HEK293 (cell line): ENCODE measurements at regions not wholly inside any gene's neighbourhood (a gene's known extent, or its start where the extent isn't known, plus 50 kb on each side); places are given as distances from the start of the nearest gene placed in this dataset.

Experiments used
- CTCF ChIA-PET: fragments of 350-600 bp; formaldehyde crosslinking; extraction: SDS; loops from one replicate; lab custom pipeline; 2021; ENCODE audit warnings: antibody characterized with exemption; lab: Yijun Ruan, JAX
- POLR2A ChIA-PET: fragments of 300-600 bp; formaldehyde crosslinking; extraction: SDS; loops from one replicate; lab custom pipeline; 2020; ENCODE audit warnings: antibody characterized with exemption, inconsistent platforms; lab: Yijun Ruan, JAX
- H3K27ac ChIP-seq: fragments of 200-500 bp; sonication (Bioruptor generic); 2 replicates; pipeline ENCODE4 v1.5.1; 2014; ENCODE audit warnings: low read depth, low read length, control low read depth, inconsistent platforms; ENCODE audit errors: extremely low read depth
- H3K36me3 ChIP-seq, 2 experiments: fragments of 200-500 bp in 1 of 2; sonication (Bioruptor generic) in 1 of 2; 1 replicate in 1 of 2; 2 replicates in 1 of 2; pipeline ENCODE4 v1.5.1; 2014 to 2017; ENCODE audit warnings: inconsistent platforms in 2 of 2, low read length in 2 of 2; ENCODE audit not compliant: control insufficient read depth in 2 of 2, insufficient read depth in 1 of 2
- H3K4me1 ChIP-seq: fragments of 200-500 bp; sonication (Bioruptor generic); 2 replicates; pipeline ENCODE4 v1.5.1; 2014; ENCODE audit warnings: mild to moderate bottlenecking, low read length, inconsistent platforms; ENCODE audit not compliant: control insufficient read depth, insufficient read depth
- H3K4me3 ChIP-seq: 2 replicates; pipeline ENCODE4 v1.5.1; 2011; ENCODE audit warnings: low read depth, mild to moderate bottlenecking, control low read depth, low read length, moderate library complexity
- H3K9me3 ChIP-seq: fragments of 200-500 bp; sonication (Bioruptor generic); 2 replicates; pipeline ENCODE4 v1.5.1; 2014; ENCODE audit warnings: low read depth, low read length, inconsistent platforms; ENCODE audit not compliant: control insufficient read depth, insufficient read depth
- BCL11B ChIP-seq: fragments of 450-650 bp; formaldehyde crosslinking; IDR thresholded peaks from 2 replicates; pipeline ENCODE4 v1.5.1; 2016; ENCODE audit warnings: low read depth, missing biosample characterization, missing genetic modification characterization
- HOXA7 ChIP-seq: sonication (generic); formaldehyde crosslinking; IDR thresholded peaks from 2 replicates; pipeline ENCODE4 v1.8.1; 2022; ENCODE audit warnings: missing genetic modification reagents, borderline replicate concordance
- KLF9 ChIP-seq: fragments of 450-650 bp; formaldehyde crosslinking; IDR thresholded peaks from 2 replicates; pipeline ENCODE4 v1.5.1; 2016; ENCODE audit warnings: missing biosample characterization, missing genetic modification characterization, low read depth
- MYNN ChIP-seq: fragments of 450-650 bp; formaldehyde crosslinking; IDR thresholded peaks from 2 replicates; pipeline ENCODE4 v1.5.1; 2016; ENCODE audit warnings: missing biosample characterization, missing genetic modification characterization, borderline replicate concordance
- SP7 ChIP-seq: fragments of 450-650 bp; formaldehyde crosslinking; IDR thresholded peaks from 2 replicates; pipeline ENCODE4 v1.5.1; 2016; ENCODE audit warnings: missing biosample characterization, missing genetic modification characterization
- TRIM28 ChIP-seq: IDR thresholded peaks from 2 replicates; pipeline ENCODE4 v1.6.1; 2011; ENCODE audit warnings: low read length, control low read depth, borderline replicate concordance
- ZBTB17 ChIP-seq: fragments of 450-650 bp; formaldehyde crosslinking; IDR thresholded peaks from 2 replicates; pipeline ENCODE4 v1.5.1; 2016; ENCODE audit warnings: missing biosample characterization, missing genetic modification characterization
- ZBTB21 ChIP-seq: fragments of 450-650 bp; formaldehyde crosslinking; IDR thresholded peaks from 2 replicates; pipeline ENCODE4 v1.5.1; 2017; ENCODE audit warnings: missing biosample characterization, missing genetic modification characterization
- ZNF114 ChIP-seq: fragments of 450-650 bp; formaldehyde crosslinking; IDR thresholded peaks from 2 replicates; pipeline ENCODE4 v1.5.0; 2017; ENCODE audit warnings: missing biosample characterization, missing genetic modification characterization
- ZNF121 ChIP-seq: fragments of 450-650 bp; formaldehyde crosslinking; IDR thresholded peaks from 2 replicates; pipeline ENCODE4 v1.5.1; 2016; ENCODE audit warnings: missing biosample characterization, missing genetic modification characterization
- ZNF155 ChIP-seq: fragments of 450-650 bp; formaldehyde crosslinking; IDR thresholded peaks from 2 replicates; pipeline ENCODE4 v1.5.1; 2016; ENCODE audit warnings: missing biosample characterization, missing genetic modification characterization
- ZNF174 ChIP-seq: fragments of 450-650 bp; formaldehyde crosslinking; IDR thresholded peaks from 2 replicates; pipeline ENCODE4 v1.5.0; 2017; ENCODE audit warnings: missing biosample characterization, mild to moderate bottlenecking, missing genetic modification characterization
- ZNF184 ChIP-seq: fragments of 450-650 bp; IDR thresholded peaks from 2 replicates; pipeline ENCODE4 v1.5.1; 2018; ENCODE audit warnings: missing biosample characterization, mild to moderate bottlenecking, missing genetic modification characterization
- ZNF221 ChIP-seq: fragments of 450-650 bp; formaldehyde crosslinking; IDR thresholded peaks from 2 replicates; pipeline ENCODE4 v1.5.1; 2017; ENCODE audit warnings: missing biosample characterization, missing genetic modification characterization, borderline replicate concordance
- ZNF341 ChIP-seq: fragments of 450-650 bp; formaldehyde crosslinking; IDR thresholded peaks from 2 replicates; pipeline ENCODE4; 2016; ENCODE audit warnings: low read depth, missing biosample characterization, missing genetic modification characterization
- ZNF501 ChIP-seq: fragments of 450-650 bp; formaldehyde crosslinking; IDR thresholded peaks from 2 replicates; pipeline ENCODE4 v1.5.1; 2016; ENCODE audit warnings: missing biosample characterization, missing genetic modification characterization
- ZNF510 ChIP-seq: fragments of 450-650 bp; formaldehyde crosslinking; IDR thresholded peaks from 2 replicates; pipeline ENCODE4 v1.5.1; 2018; ENCODE audit warnings: mild to moderate bottlenecking, missing genetic modification characterization, missing biosample characterization; ENCODE audit not compliant: insufficient replicate concordance
- ZNF529 ChIP-seq: fragments of 450-650 bp; formaldehyde crosslinking; IDR thresholded peaks from 2 replicates; pipeline ENCODE4 v1.5.1; 2017; ENCODE audit warnings: missing genetic modification characterization, missing biosample characterization; ENCODE audit not compliant: insufficient replicate concordance
- ZNF629 ChIP-seq: fragments of 450-650 bp; formaldehyde crosslinking; IDR thresholded peaks from 2 replicates; pipeline ENCODE4 v1.5.1; 2017; ENCODE audit warnings: missing biosample characterization, missing genetic modification characterization
- ZNF658 ChIP-seq: fragments of 450-650 bp; formaldehyde crosslinking; IDR thresholded peaks from 2 replicates; pipeline ENCODE4; 2016; ENCODE audit warnings: missing biosample characterization, missing genetic modification characterization
- ZNF677 ChIP-seq: fragments of 450-650 bp; IDR thresholded peaks from 2 replicates; pipeline ENCODE4 v1.5.0; 2018; ENCODE audit warnings: missing biosample characterization, mild to moderate bottlenecking, missing genetic modification characterization, moderate library complexity
- TF ChIP-seq, protein P1 (sequence below): fragments of 450-650 bp; formaldehyde crosslinking; IDR thresholded peaks from 2 replicates; pipeline ENCODE4 v1.5.1; 2016; ENCODE audit warnings: missing biosample characterization, missing genetic modification characterization
- TF ChIP-seq, protein P2 (sequence below): fragments of 450-650 bp; formaldehyde crosslinking; IDR thresholded peaks from 2 replicates; pipeline ENCODE4 v1.5.1; 2016; ENCODE audit warnings: missing biosample characterization, missing genetic modification characterization
- TF ChIP-seq, protein P3 (sequence below): IDR thresholded peaks from 2 replicates; pipeline ENCODE4 v1.6.1; 2011; ENCODE audit warnings: mild to moderate bottlenecking, low read depth, low read length, borderline replicate concordance
- TF ChIP-seq, protein P4 (sequence below): fragments of 450-650 bp; formaldehyde crosslinking; IDR thresholded peaks from 2 replicates; pipeline ENCODE4 v1.5.1; 2016; ENCODE audit warnings: missing biosample characterization, missing genetic modification characterization
- TF ChIP-seq, protein P5 (sequence below): fragments of 450-650 bp; formaldehyde crosslinking; IDR thresholded peaks from 2 replicates; pipeline ENCODE4 v1.5.1; 2016; ENCODE audit warnings: missing biosample characterization, missing genetic modification characterization

DNA sequence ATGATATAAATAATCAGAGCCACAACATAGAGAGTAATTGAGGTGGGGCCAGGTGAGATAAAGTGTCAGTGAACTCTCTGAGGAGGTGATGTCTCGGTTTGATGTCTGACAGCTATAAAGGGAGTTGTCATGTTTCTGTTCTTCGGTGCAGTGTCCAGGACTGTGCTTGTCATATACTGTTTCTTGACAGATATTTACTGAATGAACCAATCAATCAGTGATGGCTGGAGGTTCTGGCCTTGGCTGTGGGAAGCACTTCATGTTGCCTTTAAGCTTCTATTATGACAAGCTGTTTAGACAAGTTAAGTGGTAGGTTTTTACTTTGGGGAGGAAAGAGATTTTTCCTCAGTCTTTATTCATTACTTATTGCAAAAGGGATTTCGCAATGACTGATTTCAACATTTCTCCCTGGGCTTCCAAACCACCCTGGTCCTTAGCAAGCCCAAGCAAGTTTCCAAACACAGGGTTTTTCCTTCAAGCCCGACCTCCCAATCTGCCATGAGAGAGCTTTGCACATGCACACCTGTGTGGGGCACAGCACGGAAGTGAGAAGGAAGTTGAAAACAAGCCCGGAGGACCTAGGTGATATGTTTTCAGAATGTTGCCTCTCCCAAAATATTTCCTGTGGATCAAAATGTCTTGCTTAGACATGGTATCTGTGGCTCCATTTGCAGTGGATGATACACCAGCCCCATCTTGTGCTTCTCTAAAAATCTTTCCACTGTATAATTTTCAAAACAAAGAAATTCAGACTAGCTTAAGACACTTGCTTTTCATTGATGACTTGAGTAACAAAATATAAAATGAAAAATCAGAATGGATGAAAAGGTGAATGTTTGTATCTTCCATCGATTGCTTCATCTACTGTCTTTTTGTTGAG, 567.3 kb upstream of the BTBD3 start (continued):
- TF ChIP-seq, protein P1, sequence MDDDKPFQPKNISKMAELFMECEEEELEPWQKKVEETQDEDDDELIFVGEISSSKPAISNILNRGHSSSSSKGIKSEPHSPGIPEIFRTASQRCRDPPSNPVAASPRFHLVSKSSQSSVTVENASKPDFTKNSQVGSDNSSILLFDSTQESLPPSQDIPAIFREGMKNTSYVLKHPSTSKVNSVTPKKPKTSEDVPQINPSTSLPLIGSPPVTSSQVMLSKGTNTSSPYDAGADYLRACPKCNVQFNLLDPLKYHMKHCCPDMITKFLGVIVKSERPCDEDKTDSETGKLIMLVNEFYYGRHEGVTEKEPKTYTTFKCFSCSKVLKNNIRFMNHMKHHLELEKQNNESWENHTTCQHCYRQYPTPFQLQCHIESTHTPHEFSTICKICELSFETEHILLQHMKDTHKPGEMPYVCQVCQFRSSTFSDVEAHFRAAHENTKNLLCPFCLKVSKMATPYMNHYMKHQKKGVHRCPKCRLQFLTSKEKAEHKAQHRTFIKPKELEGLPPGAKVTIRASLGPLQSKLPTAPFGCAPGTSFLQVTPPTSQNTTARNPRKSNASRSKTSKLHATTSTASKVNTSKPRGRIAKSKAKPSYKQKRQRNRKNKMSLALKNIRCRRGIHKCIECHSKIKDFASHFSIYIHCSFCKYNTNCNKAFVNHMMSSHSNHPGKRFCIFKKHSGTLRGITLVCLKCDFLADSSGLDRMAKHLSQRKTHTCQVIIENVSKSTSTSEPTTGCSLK, result no peak
- TF ChIP-seq, protein P2, sequence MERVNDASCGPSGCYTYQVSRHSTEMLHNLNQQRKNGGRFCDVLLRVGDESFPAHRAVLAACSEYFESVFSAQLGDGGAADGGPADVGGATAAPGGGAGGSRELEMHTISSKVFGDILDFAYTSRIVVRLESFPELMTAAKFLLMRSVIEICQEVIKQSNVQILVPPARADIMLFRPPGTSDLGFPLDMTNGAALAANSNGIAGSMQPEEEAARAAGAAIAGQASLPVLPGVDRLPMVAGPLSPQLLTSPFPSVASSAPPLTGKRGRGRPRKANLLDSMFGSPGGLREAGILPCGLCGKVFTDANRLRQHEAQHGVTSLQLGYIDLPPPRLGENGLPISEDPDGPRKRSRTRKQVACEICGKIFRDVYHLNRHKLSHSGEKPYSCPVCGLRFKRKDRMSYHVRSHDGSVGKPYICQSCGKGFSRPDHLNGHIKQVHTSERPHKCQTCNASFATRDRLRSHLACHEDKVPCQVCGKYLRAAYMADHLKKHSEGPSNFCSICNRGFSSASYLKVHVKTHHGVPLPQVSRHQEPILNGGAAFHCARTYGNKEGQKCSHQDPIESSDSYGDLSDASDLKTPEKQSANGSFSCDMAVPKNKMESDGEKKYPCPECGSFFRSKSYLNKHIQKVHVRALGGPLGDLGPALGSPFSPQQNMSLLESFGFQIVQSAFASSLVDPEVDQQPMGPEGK, result no peak

DNA sequence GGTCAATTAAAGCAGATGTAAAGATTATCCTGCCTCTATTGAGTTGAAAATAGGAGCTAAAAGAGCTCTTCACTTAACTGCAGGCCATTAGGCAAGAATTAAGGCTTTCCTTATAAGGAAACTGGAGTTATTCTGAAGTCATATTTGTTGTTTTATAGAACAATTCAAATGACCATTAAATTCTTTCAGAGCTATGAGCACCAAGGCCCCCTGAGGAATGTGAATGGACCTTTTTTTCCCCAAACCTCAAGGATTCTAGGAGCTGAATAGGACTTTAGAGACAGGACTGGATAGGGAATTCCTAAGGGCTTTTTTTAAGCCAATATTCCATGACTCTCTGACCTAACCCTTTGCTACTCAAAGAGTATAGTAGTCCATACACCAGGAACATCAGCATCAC, 565.7 kb upstream of the BTBD3 start:
- CTCF ChIA-PET, result interaction anchor here (0.8 kb wide), 1 partner anchor 17 kb away, joined by 3 read pairs; no protein-coding TSS in a partner anchor
- POLR2A ChIA-PET, result no interaction called here
- H3K36me3 ChIP-seq, result no peaks in the 10 kb centered on the region

DNA sequence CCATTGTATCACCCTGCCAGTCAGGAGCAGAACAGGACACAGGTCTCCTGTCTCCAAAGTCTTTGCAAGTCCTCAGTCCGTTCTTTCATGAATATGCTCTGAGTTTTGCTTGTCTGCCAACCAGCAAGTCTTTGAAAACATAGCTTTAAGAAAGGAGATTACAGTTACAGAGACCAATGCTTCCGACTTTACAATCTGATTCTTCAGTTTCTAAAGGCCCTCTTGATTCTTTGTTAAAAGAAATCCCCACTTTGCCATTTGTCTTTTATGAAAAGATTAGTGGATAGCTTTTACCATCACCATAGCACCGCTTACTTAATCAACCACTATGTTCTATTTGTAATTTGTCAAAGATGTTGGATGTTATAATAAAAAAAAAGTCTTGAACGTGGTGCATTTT, 562.8 kb upstream of the BTBD3 start:
- POLR2A ChIA-PET, result no interaction called here
- CTCF ChIA-PET, result interaction anchor here (0.6 kb wide), 1 partner anchor 53 kb away, joined by 4 read pairs; no protein-coding TSS in a partner anchor

More for the DNA sequence above, 565.7 kb upstream of the BTBD3 start:
- H3K9me3 ChIP-seq, result no peaks in the 10 kb centered on the region
- H3K27ac ChIP-seq, result no peak overlapping the region
- peaks cover 6% of the 10 kb centered on the region for H3K4me1 ChIP-seq
- no peak for TF ChIP-seq KLF9 (tag by site-specific recombination)
- TF ChIP-seq, protein P3, sequence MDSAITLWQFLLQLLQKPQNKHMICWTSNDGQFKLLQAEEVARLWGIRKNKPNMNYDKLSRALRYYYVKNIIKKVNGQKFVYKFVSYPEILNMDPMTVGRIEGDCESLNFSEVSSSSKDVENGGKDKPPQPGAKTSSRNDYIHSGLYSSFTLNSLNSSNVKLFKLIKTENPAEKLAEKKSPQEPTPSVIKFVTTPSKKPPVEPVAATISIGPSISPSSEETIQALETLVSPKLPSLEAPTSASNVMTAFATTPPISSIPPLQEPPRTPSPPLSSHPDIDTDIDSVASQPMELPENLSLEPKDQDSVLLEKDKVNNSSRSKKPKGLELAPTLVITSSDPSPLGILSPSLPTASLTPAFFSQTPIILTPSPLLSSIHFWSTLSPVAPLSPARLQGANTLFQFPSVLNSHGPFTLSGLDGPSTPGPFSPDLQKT, result no peak
- no peak for TF ChIP-seq ZNF184 (tag by site-specific recombination)
- no peak for TF ChIP-seq BCL11B (tag by site-specific recombination)
- no peak for TF ChIP-seq ZNF121 (tag by site-specific recombination)
- TF ChIP-seq ZNF221 (tag by site-specific recombination), result no peak
- TF ChIP-seq ZNF155 (tag by site-specific recombination), result no peak
- TF ChIP-seq ZNF529, result no peak
- no peak overlapping the region for H3K4me3 ChIP-seq

More for the DNA sequence above, 562.8 kb upstream of the BTBD3 start:
- TF ChIP-seq ZNF677 (tag by site-specific recombination), result no peak
- no peak for TF ChIP-seq ZNF114 (tag by site-specific recombination)
- TF ChIP-seq MYNN (tag by site-specific recombination), result no peak
- TF ChIP-seq, protein P4, sequence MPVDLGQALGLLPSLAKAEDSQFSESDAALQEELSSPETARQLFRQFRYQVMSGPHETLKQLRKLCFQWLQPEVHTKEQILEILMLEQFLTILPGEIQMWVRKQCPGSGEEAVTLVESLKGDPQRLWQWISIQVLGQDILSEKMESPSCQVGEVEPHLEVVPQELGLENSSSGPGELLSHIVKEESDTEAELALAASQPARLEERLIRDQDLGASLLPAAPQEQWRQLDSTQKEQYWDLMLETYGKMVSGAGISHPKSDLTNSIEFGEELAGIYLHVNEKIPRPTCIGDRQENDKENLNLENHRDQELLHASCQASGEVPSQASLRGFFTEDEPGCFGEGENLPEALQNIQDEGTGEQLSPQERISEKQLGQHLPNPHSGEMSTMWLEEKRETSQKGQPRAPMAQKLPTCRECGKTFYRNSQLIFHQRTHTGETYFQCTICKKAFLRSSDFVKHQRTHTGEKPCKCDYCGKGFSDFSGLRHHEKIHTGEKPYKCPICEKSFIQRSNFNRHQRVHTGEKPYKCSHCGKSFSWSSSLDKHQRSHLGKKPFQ (tag by site-specific recombination), result no peak
- TF ChIP-seq ZNF510 (tag by site-specific recombination), result no peak
- TF ChIP-seq ZBTB17 (tag by site-specific recombination), result no peak
- no peak for TF ChIP-seq ZBTB21 (tag by site-specific recombination)
- no peak for TF ChIP-seq HOXA7 (CRISPR knock-in tag)
- no peak for TF ChIP-seq ZNF658 (tag by site-specific recombination)
- TF ChIP-seq SP7, result no peak
- TF ChIP-seq ZNF629 (tag by site-specific recombination), result no peak
- TF ChIP-seq ZNF501 (tag by site-specific recombination), result no peak
- no peak for TF ChIP-seq TRIM28
- TF ChIP-seq, protein P5, sequence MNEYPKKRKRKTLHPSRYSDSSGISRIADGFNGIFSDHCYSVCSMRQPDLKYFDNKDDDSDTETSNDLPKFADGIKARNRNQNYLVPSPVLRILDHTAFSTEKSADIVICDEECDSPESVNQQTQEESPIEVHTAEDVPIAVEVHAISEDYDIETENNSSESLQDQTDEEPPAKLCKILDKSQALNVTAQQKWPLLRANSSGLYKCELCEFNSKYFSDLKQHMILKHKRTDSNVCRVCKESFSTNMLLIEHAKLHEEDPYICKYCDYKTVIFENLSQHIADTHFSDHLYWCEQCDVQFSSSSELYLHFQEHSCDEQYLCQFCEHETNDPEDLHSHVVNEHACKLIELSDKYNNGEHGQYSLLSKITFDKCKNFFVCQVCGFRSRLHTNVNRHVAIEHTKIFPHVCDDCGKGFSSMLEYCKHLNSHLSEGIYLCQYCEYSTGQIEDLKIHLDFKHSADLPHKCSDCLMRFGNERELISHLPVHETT (tag by site-specific recombination), result no peak
- no peak for TF ChIP-seq ZNF174 (tag by site-specific recombination)
- TF ChIP-seq ZNF341 (tag by site-specific recombination), result no peak
- TF ChIP-seq, all 188 proteins: peak for 0
- Histone ChIP-seq H3K36me3 (no peaks in the 10 kb centered on the region), H3K4me1 (peaks cover 6% of the 10 kb centered on the region), H3K9me3 (no peaks in the 10 kb centered on the region), H3K4me3 (no peak overlapping the region), H3K27ac (no peak overlapping the region)
